ENCODE measurements at regions not wholly inside any gene's neighbourhood (a gene's known extent, or its start where the extent isn't known, plus 50 kb on each side); places are given as distances from the start of the nearest gene placed in this dataset.
"Not testable (repeated sequence)": the region's sequence is repeated elsewhere in the genome, so short reads cannot be mapped to it uniquely, and the experiment has no call there.

- H3K4me3 Mint-ChIP-seq: no peak overlapping the region
- H3K79me2 ChIP-seq (ENCODE audit: control insufficient read depth, insufficient read depth, low read length): no peaks in the 10 kb centered on the region
- H3K4me1 ChIP-seq (ENCODE audit: control insufficient read depth in 2 of 2, insufficient read depth in 2 of 2, low read length in 2 of 2): no peaks in the 10 kb centered on the region
- H3K27me3 Mint-ChIP-seq: no peaks in the 10 kb centered on the region
- no peak overlapping the region for H3K27ac Mint-ChIP-seq
- H3K9me3 Mint-ChIP-seq (ENCODE audit: insufficient read depth): no peaks in the 10 kb centered on the region
- no peak overlapping the region for H3K27ac ChIP-seq (ENCODE audit: low read length in 2 of 2)
- DNase-seq (no peak), ATAC-seq (ENCODE audit: low read depth) (no peak)
- H3K9me3 ChIP-seq (ENCODE audit: control extremely low read depth in 1 of 3, control insufficient read depth in 2 of 3, insufficient read depth in 1 of 3, low read length in 2 of 3): peaks cover 0 to 4% (median 0%) of the 10 kb centered on the region in 3 donors
- ChIA-PET CTCF (no interaction called here), POLR2A (no interaction called here)
- H3K4me2 ChIP-seq (replicated peaks; ENCODE audit: low read depth, low read length, poor library complexity, severe bottlenecking): no peak overlapping the region
- intact Hi-C loops (cut with micrococcal nuclease): no loop called here
- H3K9ac ChIP-seq (ENCODE audit: low read length): no peak overlapping the region
- H3K4me3 ChIP-seq (ENCODE audit: control extremely low read depth in 1 of 5, extremely low read depth in 1 of 5, insufficient read depth in 1 of 5, low read depth in 2 of 5, low read length in 4 of 5): no peak overlapping the region
- no peaks in the 10 kb centered on the region for H3K27me3 ChIP-seq (replicated peaks in 1 of 4; ENCODE audit: control extremely low read depth in 1 of 4, control insufficient read depth in 3 of 4, insufficient read depth in 4 of 4, low read length in 3 of 4)
- no peaks in the 10 kb centered on the region for H4K20me1 ChIP-seq (ENCODE audit: control insufficient read depth, insufficient read depth, low read length, poor library complexity, severe bottlenecking)
- no peaks in the 10 kb centered on the region for H3K4me1 Mint-ChIP-seq
- no peak for TF ChIP-seq EZH2 (IDR thresholded peaks at IDR 0.05; ENCODE audit: borderline replicate concordance, insufficient read depth, low read depth, low read length, poor library complexity, severe bottlenecking)
- TF ChIP-seq, protein P1, sequence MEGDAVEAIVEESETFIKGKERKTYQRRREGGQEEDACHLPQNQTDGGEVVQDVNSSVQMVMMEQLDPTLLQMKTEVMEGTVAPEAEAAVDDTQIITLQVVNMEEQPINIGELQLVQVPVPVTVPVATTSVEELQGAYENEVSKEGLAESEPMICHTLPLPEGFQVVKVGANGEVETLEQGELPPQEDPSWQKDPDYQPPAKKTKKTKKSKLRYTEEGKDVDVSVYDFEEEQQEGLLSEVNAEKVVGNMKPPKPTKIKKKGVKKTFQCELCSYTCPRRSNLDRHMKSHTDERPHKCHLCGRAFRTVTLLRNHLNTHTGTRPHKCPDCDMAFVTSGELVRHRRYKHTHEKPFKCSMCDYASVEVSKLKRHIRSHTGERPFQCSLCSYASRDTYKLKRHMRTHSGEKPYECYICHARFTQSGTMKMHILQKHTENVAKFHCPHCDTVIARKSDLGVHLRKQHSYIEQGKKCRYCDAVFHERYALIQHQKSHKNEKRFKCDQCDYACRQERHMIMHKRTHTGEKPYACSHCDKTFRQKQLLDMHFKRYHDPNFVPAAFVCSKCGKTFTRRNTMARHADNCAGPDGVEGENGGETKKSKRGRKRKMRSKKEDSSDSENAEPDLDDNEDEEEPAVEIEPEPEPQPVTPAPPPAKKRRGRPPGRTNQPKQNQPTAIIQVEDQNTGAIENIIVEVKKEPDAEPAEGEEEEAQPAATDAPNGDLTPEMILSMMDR (IDR thresholded peaks at IDR 0.05): no peak
- H2AFZ ChIP-seq (ENCODE audit: insufficient read depth, low read depth, low read length, poor library complexity, severe bottlenecking): no peak overlapping the region
- no CpG with 5 or more reads among the region's 3 CpGs for WGBS (ENCODE audit: insufficient coverage)
- no peaks in the 10 kb centered on the region for H3K36me3 ChIP-seq (replicated peaks in 1 of 2; ENCODE audit: control extremely low read depth in 1 of 2, control insufficient read depth in 1 of 2, extremely low read depth in 1 of 2, insufficient read depth in 2 of 2, low read length in 1 of 2)
These were observed 148.4 kb downstream of the MYCN start for GRCh38 chr2:16088802-16089112.

DNA sequence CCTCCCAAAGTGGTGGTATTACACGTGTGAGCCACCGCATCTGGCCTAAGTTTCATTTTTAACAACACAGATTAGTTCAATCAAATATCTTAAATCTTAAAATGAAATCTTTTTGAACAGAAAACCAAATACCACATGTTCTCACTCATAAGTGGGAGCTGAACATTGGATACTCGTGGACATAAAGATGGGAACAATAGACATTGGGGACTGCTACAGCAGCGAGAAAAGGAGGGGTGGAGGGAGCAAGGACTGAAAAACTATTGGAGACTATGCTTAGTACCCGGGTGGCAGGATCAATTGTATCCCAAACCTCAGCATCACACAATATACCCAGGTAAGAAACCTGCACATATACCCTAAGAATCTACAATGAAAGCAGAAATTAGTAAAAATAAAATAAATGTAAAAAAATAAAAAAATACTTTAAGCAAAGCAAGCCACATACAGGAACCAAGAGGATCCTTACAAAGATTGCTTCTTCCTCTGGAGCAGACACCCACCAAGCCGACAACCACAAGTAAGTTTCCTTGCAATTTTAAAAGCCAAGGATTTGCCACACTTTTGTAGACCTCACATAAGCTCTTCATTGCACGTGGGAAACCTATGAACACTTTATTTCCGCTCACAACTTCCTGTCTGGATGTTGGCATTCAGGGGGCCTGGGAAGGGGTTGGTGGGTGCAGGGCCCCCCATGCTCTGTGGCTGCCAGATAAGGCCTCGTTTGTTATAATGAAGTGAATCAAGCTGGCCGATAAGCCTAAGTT lies 147.9 kb downstream of the MYCN start:
- Histone ChIP-seq H3K27ac (ENCODE audit: low read length in 2 of 2) (no peak overlapping the region), H3K9ac (ENCODE audit: low read length) (no peak overlapping the region), H2AFZ (ENCODE audit: insufficient read depth, low read depth, low read length, poor library complexity, severe bottlenecking) (no peak overlapping the region), H3K4me2 (replicated peaks; ENCODE audit: low read depth, low read length, poor library complexity, severe bottlenecking) (no peak overlapping the region), H3K79me2 (ENCODE audit: control insufficient read depth, insufficient read depth, low read length) (no peaks in the 10 kb centered on the region), H3K9me3 (ENCODE audit: control extremely low read depth in 1 of 3, control insufficient read depth in 2 of 3, insufficient read depth in 1 of 3, low read length in 2 of 3) (peaks cover 0 to 4% (median 0%) of the 10 kb centered on the region in 3 donors), H3K4me1 (ENCODE audit: control insufficient read depth in 2 of 2, insufficient read depth in 2 of 2, low read length in 2 of 2) (no peaks in the 10 kb centered on the region), H4K20me1 (ENCODE audit: control insufficient read depth, insufficient read depth, low read length, poor library complexity, severe bottlenecking) (no peaks in the 10 kb centered on the region), H3K27me3 (replicated peaks in 1 of 4; ENCODE audit: control extremely low read depth in 1 of 4, control insufficient read depth in 3 of 4, insufficient read depth in 4 of 4, low read length in 3 of 4) (no peaks in the 10 kb centered on the region), H3K36me3 (replicated peaks in 1 of 2; ENCODE audit: control extremely low read depth in 1 of 2, control insufficient read depth in 1 of 2, extremely low read depth in 1 of 2, insufficient read depth in 2 of 2, low read length in 1 of 2) (no peaks in the 10 kb centered on the region), H3K4me3 (ENCODE audit: control extremely low read depth in 1 of 5, extremely low read depth in 1 of 5, insufficient read depth in 1 of 5, low read depth in 2 of 5, low read length in 4 of 5) (no peak overlapping the region)
- no peaks in the 10 kb centered on the region for H3K4me1 Mint-ChIP-seq
- intact Hi-C loops (cut with micrococcal nuclease): no loop called here
- ATAC-seq (ENCODE audit: low read depth) (no peak), DNase-seq (no peak)
- no peaks in the 10 kb centered on the region for H3K9me3 Mint-ChIP-seq (ENCODE audit: insufficient read depth)
- TF ChIP-seq, protein P1 (IDR thresholded peaks at IDR 0.05): no peak
- no peak for TF ChIP-seq EZH2 (IDR thresholded peaks at IDR 0.05; ENCODE audit: borderline replicate concordance, insufficient read depth, low read depth, low read length, poor library complexity, severe bottlenecking)
- ChIA-PET CTCF (no interaction called here), POLR2A (no interaction called here)
- 5% methylated on average over 2 of the region's 10 CpGs for WGBS (ENCODE audit: insufficient coverage)
- no peaks in the 10 kb centered on the region for H3K27me3 Mint-ChIP-seq
- H3K4me3 Mint-ChIP-seq: no peak overlapping the region
- H3K27ac Mint-ChIP-seq: no peak overlapping the region

- H3K27ac ChIP-seq (ENCODE audit: low read length in 2 of 2); CTCF ChIA-PET; H3K36me3 ChIP-seq (replicated peaks in 1 of 2; ENCODE audit: control extremely low read depth in 1 of 2, control insufficient read depth in 1 of 2, extremely low read depth in 1 of 2, insufficient read depth in 2 of 2, low read length in 1 of 2); H3K9me3 ChIP-seq (ENCODE audit: control extremely low read depth in 1 of 3, control insufficient read depth in 2 of 3, insufficient read depth in 1 of 3, low read length in 2 of 3); H2AFZ ChIP-seq (ENCODE audit: insufficient read depth, low read depth, low read length, poor library complexity, severe bottlenecking); H3K4me1 Mint-ChIP-seq; H3K4me3 ChIP-seq (ENCODE audit: control extremely low read depth in 1 of 5, extremely low read depth in 1 of 5, insufficient read depth in 1 of 5, low read depth in 2 of 5, low read length in 4 of 5); H3K4me2 ChIP-seq (replicated peaks; ENCODE audit: low read depth, low read length, poor library complexity, severe bottlenecking); H3K4me3 Mint-ChIP-seq; POLR2A ChIA-PET; H3K79me2 ChIP-seq (ENCODE audit: control insufficient read depth, insufficient read depth, low read length); ATAC-seq (ENCODE audit: low read depth); H3K27me3 ChIP-seq (replicated peaks in 1 of 4; ENCODE audit: control extremely low read depth in 1 of 4, control insufficient read depth in 3 of 4, insufficient read depth in 4 of 4, low read length in 3 of 4); H3K27ac Mint-ChIP-seq; H3K9me3 Mint-ChIP-seq (ENCODE audit: insufficient read depth); H3K9ac ChIP-seq (ENCODE audit: low read length); DNase-seq; intact Hi-C loops (cut with micrococcal nuclease); H3K4me1 ChIP-seq (ENCODE audit: control insufficient read depth in 2 of 2, insufficient read depth in 2 of 2, low read length in 2 of 2); H3K27me3 Mint-ChIP-seq; H4K20me1 ChIP-seq (ENCODE audit: control insufficient read depth, insufficient read depth, low read length, poor library complexity, severe bottlenecking): not testable (repeated sequence)
- WGBS (ENCODE audit: insufficient coverage): 98% methylated on average over 10 of the region's 12 CpGs
These were observed 145.8 kb downstream of the MYCN start for GRCh38 chr2:16086136-16086535.

All from B cell (primary cell).